MG63 (cell line): ENCODE measurements at regions not wholly inside any gene's neighbourhood (a gene's known extent, or its start where the extent isn't known, plus 50 kb on each side); places are given as distances from the start of the nearest gene placed in this dataset.
A peak's percentile ranks its signal among the peaks of the same experiment; 100 is the strongest.

Experiments used
- DNase-seq: peaks from one replicate; pipeline ENCODE4 v3.0.0-alpha.2; 2020
- H3K27me3 ChIP-seq: fragments of 250-450 bp; sonication (Bioruptor Pico); 2 replicates; pipeline ENCODE4 v1.5.1; 2020; ENCODE audit warnings: mild to moderate bottlenecking, moderate library complexity
- H3K36me3 ChIP-seq: fragments of 250-450 bp; sonication (Bioruptor Pico); 2 replicates; pipeline ENCODE4 v1.5.1; 2020; ENCODE audit warnings: mild to moderate bottlenecking, moderate library complexity
- H3K4me3 ChIP-seq: fragments of 250-450 bp; sonication (Bioruptor Pico); 2 replicates; pipeline ENCODE4 v1.5.1; 2020; ENCODE audit warnings: mild to moderate bottlenecking, moderate library complexity
- H3K9me3 ChIP-seq: fragments of 250-450 bp; sonication (Bioruptor Pico); 2 replicates; pipeline ENCODE4 v1.5.1; 2020; ENCODE audit warnings: mild to moderate bottlenecking, moderate library complexity

DNA sequence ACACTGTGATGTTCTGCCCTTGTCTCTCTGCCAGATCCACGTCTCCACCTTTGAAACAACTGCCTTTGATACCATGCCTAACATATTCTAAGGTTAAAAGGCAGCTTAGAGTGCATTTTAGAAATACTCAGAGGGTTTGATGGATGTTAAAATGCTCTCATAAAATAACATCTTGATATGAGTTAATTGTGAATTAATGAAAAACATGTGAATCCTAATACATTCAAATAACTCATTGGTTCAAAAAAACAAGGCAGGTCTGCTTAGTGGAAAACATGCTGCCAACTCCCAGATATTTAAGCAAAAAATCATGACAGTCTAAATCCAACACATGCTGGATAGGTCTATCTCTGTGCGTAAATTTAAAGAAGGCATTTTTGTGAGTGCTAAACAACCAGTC, 291.8 kb downstream of the AHR start:
- 0 out of 2 replicates have a peak, but pooled peaks cover 2% of the 10 kb centered on the region for H3K9me3 ChIP-seq
- DNase-seq, result no peak
- H3K4me3 ChIP-seq, result no peak overlapping the region
- no peaks in the 10 kb centered on the region for H3K27me3 ChIP-seq
- no peaks in the 10 kb centered on the region for H3K36me3 ChIP-seq

DNA sequence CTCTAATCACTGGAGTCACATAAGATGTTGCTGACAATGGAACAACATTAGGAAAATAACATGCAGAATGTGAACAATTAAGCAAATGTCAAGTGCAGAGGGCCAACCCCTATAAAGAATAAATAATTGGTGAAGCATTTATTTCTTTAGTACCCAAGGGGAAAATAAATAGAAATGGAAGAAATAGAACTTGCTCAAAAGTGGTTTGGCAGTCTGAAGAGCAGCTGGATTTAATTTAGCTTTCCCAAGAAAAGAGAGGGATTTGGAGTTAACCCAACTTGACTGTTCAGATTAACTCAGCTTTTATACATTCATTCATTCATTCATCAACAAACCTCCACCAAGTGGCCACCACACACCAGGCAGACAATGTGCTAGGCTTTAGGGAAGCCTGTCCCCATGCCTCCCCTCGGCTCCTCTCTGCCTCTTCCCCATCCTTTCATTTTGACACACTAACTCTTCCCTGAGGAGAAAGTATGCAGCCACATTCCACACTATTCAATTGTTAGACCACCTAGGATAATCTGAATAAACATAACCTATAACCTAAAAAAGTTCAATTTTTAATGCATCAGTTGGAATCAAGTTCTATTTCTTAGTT, 295.5 kb downstream of the AHR start:
- no peak for DNase-seq
- no peaks in the 10 kb centered on the region for H3K36me3 ChIP-seq
- H3K27me3 ChIP-seq, result no peaks in the 10 kb centered on the region
- no peak overlapping the region for H3K4me3 ChIP-seq
- peaks cover 3% of the 10 kb centered on the region; the same call in 1 of the 2 replicates for H3K9me3 ChIP-seq

DNA sequence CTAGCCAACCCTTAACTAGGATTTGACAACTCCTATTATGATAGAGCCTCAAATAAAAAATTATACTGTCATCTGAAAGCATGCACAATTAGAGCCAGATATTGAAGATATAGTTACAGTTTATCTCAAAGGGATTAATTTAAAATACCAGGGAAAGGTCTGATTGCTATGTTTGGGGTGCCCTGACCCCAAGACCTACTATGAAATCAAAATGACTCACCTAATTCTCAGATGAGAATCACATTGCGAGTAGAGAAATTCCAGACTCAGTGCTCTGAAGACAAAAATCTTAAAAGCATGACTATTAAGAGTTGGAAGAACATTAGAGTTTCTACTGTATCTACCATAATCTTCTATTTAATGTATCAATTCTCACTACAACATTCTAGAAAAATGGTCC, 297.1 kb downstream of the AHR start:
- Histone ChIP-seq H3K4me3 (no peak overlapping the region), H3K27me3 (no peaks in the 10 kb centered on the region), H3K9me3 (peaks cover 3% of the 10 kb centered on the region; the same call in 1 of the 2 replicates), H3K36me3 (no peaks in the 10 kb centered on the region)
- DNase-seq, result no peak

DNA sequence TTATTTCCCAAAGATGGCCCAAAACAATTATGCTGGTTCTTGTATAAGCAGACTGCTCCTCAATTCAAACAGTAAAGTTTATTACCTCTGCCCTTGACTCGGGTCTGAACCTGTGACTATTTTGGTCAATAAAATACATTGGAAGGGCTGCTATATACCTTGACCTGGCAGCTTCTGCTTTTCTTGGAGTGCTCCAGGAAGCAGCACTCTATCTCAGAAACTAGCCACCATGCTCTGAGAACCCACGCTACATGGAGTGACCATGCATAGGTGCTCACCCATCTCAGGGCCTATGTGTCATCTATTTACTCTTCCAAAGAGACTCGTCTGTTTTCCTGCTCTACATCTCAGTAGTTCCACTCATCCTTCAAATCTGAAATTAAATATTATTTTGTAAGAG, 299.9 kb downstream of the AHR start:
- Histone ChIP-seq H3K9me3 (peaks cover 8% of the 10 kb centered on the region), H3K27me3 (no peaks in the 10 kb centered on the region), H3K4me3 (no peak overlapping the region), H3K36me3 (no peaks in the 10 kb centered on the region)
- no peak for DNase-seq

DNA sequence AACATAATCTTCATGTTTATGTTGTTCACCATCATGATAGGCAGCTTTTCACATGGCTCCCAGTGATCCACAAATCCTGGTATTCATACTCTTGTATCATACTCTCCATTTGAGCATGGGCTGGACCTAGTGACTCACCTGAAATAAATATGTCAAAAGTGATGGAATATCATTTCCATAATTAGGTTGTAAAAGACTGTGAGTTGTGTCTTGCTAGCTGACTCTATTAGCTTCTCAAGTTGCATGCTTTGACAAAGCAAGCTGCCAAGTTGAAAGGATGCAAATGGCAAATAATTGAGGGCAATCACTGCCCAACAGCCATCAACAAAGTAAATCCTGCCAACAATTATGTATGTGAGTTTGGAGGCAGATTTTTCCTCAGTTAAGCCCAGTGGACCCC, 300.4 kb downstream of the AHR start:
- Histone ChIP-seq H3K9me3 (peaks cover 12% of the 10 kb centered on the region), H3K36me3 (no peaks in the 10 kb centered on the region), H3K4me3 (no peak overlapping the region), H3K27me3 (no peaks in the 10 kb centered on the region)
- DNase-seq, result no peak

DNA sequence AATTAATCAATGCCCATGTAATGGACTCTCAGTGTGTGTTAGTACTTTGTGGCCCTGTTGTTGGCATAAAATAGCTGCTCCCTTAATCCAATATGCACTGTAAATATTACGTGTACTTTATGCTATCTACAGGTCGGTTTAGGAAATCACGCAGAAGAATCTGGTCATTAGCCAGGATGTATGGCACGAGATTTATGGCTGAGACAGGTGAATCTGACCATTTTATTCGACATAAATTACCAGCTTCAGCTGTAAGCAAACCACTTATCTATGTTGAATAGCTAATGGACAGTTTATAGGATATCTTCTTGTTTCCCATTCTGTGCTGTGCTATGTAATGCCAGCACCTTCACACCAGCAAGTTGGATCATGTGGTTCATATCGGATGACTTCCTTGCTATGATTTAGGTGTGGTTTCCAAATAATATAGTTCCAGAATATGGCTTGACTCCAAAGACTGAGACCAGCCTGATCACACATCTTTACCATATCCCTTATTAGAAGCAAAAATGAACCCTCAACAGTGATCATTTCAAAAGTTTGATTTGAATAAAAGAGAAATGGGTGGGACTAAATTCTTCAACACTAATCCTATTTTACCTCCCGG, 301.4 kb downstream of the AHR start:
- Histone ChIP-seq H3K4me3 (no peak overlapping the region), H3K36me3 (no peaks in the 10 kb centered on the region; the same call in 1 of the 2 replicates), H3K27me3 (no peaks in the 10 kb centered on the region), H3K9me3 (peaks cover 20% of the 10 kb centered on the region)
- no peak for DNase-seq

DNA sequence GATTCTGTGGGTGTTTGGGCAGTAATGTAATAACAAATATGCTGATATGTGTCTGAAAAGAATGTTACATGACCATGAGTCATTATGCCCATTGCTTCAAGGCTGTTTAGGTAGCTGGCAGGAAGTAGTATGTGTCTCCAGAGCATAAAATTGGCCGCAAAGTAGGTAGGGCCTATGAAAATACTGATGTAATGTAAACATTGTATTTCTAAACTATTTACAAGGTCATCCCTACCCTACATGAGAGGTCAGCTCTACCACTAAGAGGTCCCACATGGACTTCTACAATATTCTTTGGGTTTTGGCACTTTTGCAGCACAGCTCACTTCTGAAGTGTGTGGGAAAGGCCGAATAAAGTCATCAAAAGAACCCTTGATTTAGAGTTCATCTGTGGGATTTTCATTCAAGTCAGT, 301.9 kb downstream of the AHR start:
- DNase-seq, result peak; percentile 77
- peaks cover 22% of the 10 kb centered on the region for H3K9me3 ChIP-seq
- H3K4me3 ChIP-seq, result no peak overlapping the region
- H3K36me3 ChIP-seq, result no peaks in the 10 kb centered on the region; the same call in 1 of the 2 replicates
- H3K27me3 ChIP-seq, result no peaks in the 10 kb centered on the region

DNA sequence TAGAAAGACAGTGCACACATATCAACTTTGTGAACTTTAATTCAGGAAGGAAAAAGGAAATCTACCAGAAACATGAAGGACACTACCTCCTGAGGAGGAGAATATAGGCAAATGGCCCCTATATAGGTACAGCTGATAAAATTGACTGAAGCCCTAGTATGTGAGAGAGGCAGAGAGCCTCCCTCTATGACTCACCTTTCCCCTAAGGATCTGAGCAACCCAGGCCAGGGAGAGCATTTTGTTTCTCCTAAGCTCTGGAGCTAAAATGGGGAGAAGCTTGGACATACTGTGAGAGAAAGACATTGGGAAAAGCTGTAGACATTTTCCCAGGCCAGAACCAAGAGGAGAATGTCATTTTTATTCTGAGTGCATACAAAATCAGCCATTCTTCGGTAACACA, 303.5 kb downstream of the AHR start:
- H3K36me3 ChIP-seq, result no peaks in the 10 kb centered on the region; the same call in 1 of the 2 replicates
- peaks cover 26% of the 10 kb centered on the region for H3K9me3 ChIP-seq
- no peak overlapping the region for H3K4me3 ChIP-seq
- DNase-seq, result no peak
- H3K27me3 ChIP-seq, result no peaks in the 10 kb centered on the region

DNA sequence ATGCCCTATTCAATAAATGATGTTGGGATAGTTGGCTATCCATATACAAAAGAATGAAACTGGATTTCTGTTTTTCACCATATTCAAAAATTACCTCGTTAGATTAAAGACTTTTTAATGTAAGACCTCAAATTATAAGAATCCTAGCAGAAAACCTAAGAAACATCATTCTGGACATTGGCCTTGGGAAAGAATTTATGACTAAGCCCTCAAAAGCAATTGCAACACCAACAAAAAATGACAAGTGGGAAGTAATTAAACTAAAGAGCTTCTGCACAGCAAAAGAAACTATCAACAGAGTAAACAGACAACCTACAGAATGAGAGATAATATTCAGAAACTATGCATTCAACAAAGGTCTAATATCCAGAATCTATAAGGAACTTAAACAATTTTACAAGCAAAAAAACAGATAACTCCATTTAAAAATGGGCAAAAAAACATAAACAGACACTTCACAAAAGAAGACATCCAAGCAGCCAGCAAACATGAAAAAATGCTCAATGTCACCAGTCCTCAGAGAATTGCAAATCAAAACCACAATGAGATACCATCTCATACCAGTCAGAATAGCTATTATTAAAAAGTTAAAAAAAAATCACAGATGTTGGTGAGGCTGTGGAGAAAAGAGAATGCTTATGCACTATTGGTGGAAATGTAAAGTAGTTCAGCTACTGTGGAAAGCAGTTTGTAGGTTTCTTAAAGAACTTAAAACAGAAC, 309.8 kb downstream of the AHR start:
- no peaks in the 10 kb centered on the region; the same call in 1 of the 2 replicates for H3K36me3 ChIP-seq
- H3K9me3 ChIP-seq, result peaks cover 22% of the 10 kb centered on the region
- no peak overlapping the region for H3K4me3 ChIP-seq
- H3K27me3 ChIP-seq, result no peaks in the 10 kb centered on the region
- DNase-seq, result no peak

DNA sequence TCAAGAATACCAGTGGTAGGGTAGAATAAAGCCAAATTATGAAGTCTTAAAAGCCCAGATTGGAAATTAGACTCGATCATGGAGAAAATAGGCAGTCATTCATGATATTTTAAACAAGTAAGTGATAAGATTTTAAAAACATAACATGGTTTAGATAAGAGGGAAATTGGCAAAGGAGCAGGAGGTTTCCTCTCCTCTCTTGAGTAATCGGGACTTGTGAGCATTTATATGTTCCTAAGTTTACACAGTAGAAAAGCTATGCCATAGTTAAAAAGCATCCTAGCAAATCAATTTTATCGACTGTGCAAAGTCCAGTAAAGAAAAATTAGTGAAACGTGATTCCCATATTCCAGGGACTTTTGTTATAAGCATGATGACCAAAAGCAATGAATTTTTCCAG, 313.2 kb downstream of the AHR start:
- H3K9me3 ChIP-seq, result peaks cover 4% of the 10 kb centered on the region; the same call in 1 of the 2 replicates
- H3K27me3 ChIP-seq, result no peaks in the 10 kb centered on the region
- no peak overlapping the region for H3K4me3 ChIP-seq
- H3K36me3 ChIP-seq, result no peaks in the 10 kb centered on the region
- no peak for DNase-seq

DNA sequence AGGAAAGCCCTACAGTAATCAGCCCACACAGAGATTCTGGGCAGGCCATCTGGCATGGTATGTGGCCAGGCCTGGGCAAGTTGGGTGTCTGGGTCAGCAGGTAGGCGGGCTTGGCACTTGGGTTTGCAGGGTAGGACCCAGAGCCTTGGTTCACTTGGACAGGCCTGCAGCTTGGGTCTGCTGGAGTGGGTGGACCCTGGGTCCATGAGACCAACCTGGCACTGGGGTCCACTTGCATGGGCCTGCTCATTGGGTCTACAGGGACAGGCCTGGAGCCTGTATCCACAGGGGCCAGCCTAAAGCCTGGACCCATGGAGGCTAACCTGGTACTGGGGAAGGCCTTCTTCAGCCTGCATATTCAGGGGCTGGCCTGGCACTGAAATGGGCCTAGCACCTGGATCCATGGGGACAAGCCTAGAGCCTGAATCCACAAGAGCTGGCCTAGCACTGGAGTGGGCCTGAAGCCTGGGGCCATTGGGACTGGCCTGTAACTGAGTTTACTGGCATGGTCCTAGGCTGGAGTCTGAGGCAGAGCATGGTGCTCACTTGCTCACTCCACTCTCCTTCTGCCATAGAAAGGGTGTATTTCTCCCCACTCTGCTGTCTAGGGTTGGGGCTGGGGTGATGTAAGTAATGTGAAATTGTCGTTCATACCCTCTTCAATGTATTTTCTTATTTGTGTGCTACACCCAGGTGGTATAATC, 315.0 kb downstream of the AHR start:
- no peak overlapping the region for H3K4me3 ChIP-seq
- DNase-seq, result no peak
- H3K27me3 ChIP-seq, result no peaks in the 10 kb centered on the region
- peaks cover 4% of the 10 kb centered on the region; the same call in 1 of the 2 replicates for H3K9me3 ChIP-seq
- H3K36me3 ChIP-seq, result no peaks in the 10 kb centered on the region

DNA sequence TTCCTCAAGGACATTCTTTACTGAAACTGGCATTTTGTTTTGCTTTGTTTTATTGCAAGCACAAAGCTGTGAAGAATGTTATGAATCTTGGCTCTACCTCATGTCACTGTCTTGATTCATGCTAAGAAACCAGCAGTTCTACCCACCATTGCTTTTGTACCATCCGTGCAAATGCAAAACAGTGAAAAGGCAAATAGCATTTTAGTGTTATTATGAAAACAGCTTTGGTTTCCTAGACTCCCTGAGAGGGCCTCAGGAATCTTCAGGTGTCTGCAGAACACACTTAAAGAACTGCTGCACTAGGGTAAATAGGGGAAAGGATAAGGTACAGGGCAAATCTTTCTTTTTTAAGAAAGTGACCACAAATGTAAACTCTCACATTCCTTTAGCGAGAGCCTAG, 318.9 kb downstream of the AHR start:
- DNase-seq, result no peak
- no peaks in the 10 kb centered on the region for H3K36me3 ChIP-seq
- H3K4me3 ChIP-seq, result no peak overlapping the region
- no peaks in the 10 kb centered on the region for H3K27me3 ChIP-seq
- H3K9me3 ChIP-seq, result no peaks in the 10 kb centered on the region

DNA sequence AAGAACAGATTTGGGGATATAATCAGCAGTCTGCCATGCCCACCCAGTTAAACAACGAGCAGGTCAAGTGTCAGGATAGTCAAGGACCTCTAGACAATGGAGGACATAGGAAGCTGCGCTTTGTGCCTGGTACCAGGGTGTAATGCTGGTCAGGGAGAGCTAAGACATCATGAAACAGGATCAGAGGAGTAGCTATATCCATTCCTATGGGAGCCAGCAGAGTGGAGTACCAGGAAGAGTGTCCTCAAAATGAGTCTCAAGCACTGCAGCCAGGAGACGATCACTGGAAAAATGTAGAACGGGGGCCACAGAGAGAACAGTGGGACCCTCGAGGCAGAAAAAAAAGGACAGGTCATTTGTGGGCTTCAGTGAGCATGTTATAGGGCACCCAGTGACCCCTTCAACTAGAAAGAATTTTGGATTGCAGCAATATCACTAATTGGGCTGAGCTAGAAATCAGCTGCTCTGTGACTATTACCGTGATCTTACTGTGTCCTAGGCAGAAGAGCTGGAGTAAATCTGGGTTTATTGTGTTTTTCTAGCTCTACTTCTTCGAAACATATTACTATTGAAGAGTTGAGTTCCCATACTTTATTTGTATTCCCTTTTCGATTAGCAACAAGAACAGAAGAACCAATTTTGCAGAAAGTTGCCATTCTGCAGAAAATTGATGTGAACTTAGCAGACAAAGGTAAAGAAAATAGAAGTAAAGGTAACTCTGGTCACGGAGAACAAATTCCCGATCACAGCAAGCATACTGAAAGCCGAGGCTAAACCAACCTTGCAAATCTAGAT, 319.6 kb downstream of the AHR start:
- DNase-seq, result no peak
- no peaks in the 10 kb centered on the region for H3K27me3 ChIP-seq
- no peak overlapping the region for H3K4me3 ChIP-seq
- H3K9me3 ChIP-seq, result no peaks in the 10 kb centered on the region
- H3K36me3 ChIP-seq, result no peaks in the 10 kb centered on the region

DNA sequence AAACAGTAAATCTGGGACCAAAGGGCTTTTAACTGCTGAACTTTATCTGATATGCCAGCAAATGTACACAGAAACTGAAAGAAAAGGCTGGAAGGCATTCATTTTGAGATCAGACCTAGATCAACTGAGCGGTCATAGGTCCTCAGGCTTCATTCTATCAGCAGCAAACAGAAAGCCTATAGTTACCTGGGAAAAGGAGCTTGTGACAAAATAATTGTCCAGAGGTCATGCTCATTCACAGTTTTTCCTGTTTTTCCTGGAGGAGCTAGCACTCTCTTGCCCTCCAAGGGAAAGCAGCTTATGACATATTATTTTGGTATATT, 320.2 kb downstream of the AHR start:
- Histone ChIP-seq H3K36me3 (no peaks in the 10 kb centered on the region), H3K9me3 (no peaks in the 10 kb centered on the region), H3K27me3 (no peaks in the 10 kb centered on the region), H3K4me3 (no peak overlapping the region)
- DNase-seq, result no peak

DNA sequence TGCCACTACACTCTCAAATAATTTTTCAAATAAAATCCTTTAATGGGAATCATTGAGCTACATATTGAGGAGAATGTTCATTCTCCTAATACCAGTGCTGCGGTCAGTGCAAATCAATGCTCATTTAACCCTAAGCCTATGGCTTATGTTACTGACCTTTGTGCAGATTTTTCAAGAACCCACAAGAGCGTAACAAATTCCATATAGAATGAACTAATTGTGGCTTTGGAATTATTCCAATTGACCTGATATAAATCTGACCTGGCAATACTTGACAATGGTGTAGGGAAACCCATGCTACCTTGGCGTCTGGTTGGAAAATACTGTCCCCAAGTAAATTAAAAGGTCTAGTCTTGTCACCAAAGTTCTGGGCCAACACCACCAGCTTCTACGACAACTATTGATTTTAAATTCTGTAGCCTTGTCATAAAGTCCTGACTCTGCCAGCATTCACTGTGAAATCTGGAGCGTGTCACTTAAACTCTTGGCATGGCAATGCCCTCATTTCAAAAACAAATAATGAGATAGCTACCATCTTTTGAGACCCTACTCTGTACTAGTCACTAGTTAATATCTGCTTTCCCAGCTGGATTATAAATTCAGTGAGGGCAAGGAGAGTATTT, 320.9 kb downstream of the AHR start:
- Histone ChIP-seq H3K36me3 (no peaks in the 10 kb centered on the region), H3K4me3 (no peak overlapping the region), H3K27me3 (no peaks in the 10 kb centered on the region), H3K9me3 (no peaks in the 10 kb centered on the region)
- no peak for DNase-seq

DNA sequence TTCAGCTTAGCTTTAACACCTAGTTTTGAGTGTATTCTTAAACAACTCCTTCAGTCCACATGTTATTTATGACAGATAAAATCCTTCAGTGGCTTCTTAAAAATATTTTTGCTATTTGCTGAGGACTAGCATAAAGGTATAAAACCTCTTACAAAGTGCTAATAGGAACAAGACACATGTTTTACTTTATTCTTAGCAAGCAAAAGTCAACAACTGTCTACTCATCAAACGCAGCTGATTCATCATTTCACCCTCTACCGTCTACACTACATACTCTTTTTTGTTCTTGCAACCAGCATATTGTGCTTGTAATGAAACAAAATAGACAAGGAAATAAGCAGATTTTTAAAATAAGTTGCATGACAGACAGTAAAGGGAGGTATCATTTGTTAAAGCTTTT, 319.7 kb downstream of the SNX13 start:
- no peak overlapping the region for H3K4me3 ChIP-seq
- no peaks in the 10 kb centered on the region for H3K9me3 ChIP-seq
- DNase-seq, result no peak
- H3K27me3 ChIP-seq, result no peaks in the 10 kb centered on the region
- H3K36me3 ChIP-seq, result no peaks in the 10 kb centered on the region
